ENCODE measurements at regions not wholly inside any gene's neighbourhood (a gene's known extent, or its start where the extent isn't known, plus 50 kb on each side); places are given as distances from the start of the nearest gene placed in this dataset.

GRCh38 chr2:45337481-45337880, 273.6 kb downstream of the SRBD1 start:
- Histone ChIP-seq H3K9me3 (ENCODE audit: control insufficient read depth, low read length) (no peaks in the 10 kb centered on the region), H3K27ac (ENCODE audit: low read depth, low read length, severe bottlenecking) (no peak overlapping the region), H3K4me1 (ENCODE audit: control insufficient read depth, insufficient read depth, low read length, poor library complexity, severe bottlenecking) (no peaks in the 10 kb centered on the region), H3K4me3 (ENCODE audit: extremely low read depth, insufficient read depth, low read length, poor library complexity, severe bottlenecking) (no peak overlapping the region), H3K36me3 (ENCODE audit: control insufficient read depth, insufficient read depth, low read length) (no peaks in the 10 kb centered on the region)
- 81 to 90% methylated on average over 3 of the region's 3 CpGs for WGBS, 2 experiments (ENCODE audit: insufficient coverage in 2 of 2)

GRCh38 chr2:45334205-45334604, 276.9 kb downstream of the SRBD1 start:
- WGBS, 2 experiments (ENCODE audit: insufficient coverage in 2 of 2) = 99 to 100% methylated on average over 8 to 14 of the region's 17 CpGs
- Histone ChIP-seq H3K27ac (ENCODE audit: low read depth, low read length, severe bottlenecking) (no peak overlapping the region), H3K4me3 (ENCODE audit: extremely low read depth, insufficient read depth, low read length, poor library complexity, severe bottlenecking) (no peak overlapping the region), H3K36me3 (ENCODE audit: control insufficient read depth, insufficient read depth, low read length) (no peaks in the 10 kb centered on the region), H3K9me3 (ENCODE audit: control insufficient read depth, low read length) (no peaks in the 10 kb centered on the region), H3K4me1 (ENCODE audit: control insufficient read depth, insufficient read depth, low read length, poor library complexity, severe bottlenecking) (peaks cover 4% of the 10 kb centered on the region)

- no peak overlapping the region for H3K4me3 ChIP-seq (ENCODE audit: extremely low read depth, insufficient read depth, low read length, poor library complexity, severe bottlenecking)
- H3K9me3 ChIP-seq (ENCODE audit: control insufficient read depth, low read length) = no peaks in the 10 kb centered on the region
- H3K36me3 ChIP-seq (ENCODE audit: control insufficient read depth, insufficient read depth, low read length) = no peaks in the 10 kb centered on the region
- WGBS, 2 experiments (ENCODE audit: insufficient coverage in 2 of 2) = 80 to 100% methylated on average over 1 of the region's 1 CpG
- H3K4me1 ChIP-seq (ENCODE audit: control insufficient read depth, insufficient read depth, low read length, poor library complexity, severe bottlenecking) = peaks cover 4% of the 10 kb centered on the region
- no peak overlapping the region for H3K27ac ChIP-seq (ENCODE audit: low read depth, low read length, severe bottlenecking)
Observed at GRCh38 chr2:45332567-45332966, 278.5 kb downstream of the SRBD1 start.

DNA sequence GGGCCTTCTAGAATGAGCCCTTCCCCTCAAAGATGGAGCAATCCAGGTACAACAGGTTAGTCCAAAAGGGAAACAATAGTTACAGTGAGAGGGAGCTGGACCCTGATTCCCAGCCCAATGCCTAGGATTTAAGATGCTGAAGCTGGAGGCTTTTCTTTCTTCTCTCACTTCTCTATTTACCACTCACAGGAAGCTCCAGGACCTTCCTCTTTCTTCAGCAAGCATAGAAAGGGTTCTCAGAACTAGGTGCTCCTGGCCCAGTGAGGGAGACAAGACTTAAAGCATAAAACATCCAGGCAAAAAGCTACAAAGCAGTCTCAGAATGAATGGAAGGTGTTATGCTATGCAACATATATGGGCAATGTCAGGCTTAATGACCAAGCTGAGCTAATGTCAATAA, 279.0 kb downstream of the SRBD1 start:
- Histone ChIP-seq H3K9me3 (ENCODE audit: control insufficient read depth, low read length) (no peaks in the 10 kb centered on the region), H3K27ac (ENCODE audit: low read depth, low read length, severe bottlenecking) (no peak overlapping the region), H3K4me3 (ENCODE audit: extremely low read depth, insufficient read depth, low read length, poor library complexity, severe bottlenecking) (no peak overlapping the region), H3K4me1 (ENCODE audit: control insufficient read depth, insufficient read depth, low read length, poor library complexity, severe bottlenecking) (peaks cover 4% of the 10 kb centered on the region), H3K36me3 (ENCODE audit: control insufficient read depth, insufficient read depth, low read length) (no peaks in the 10 kb centered on the region)

- Histone ChIP-seq H3K4me1 (ENCODE audit: control insufficient read depth, insufficient read depth, low read length, poor library complexity, severe bottlenecking) (peaks cover 4% of the 10 kb centered on the region), H3K9me3 (ENCODE audit: control insufficient read depth, low read length) (no peaks in the 10 kb centered on the region), H3K36me3 (ENCODE audit: control insufficient read depth, insufficient read depth, low read length) (no peaks in the 10 kb centered on the region), H3K27ac (ENCODE audit: low read depth, low read length, severe bottlenecking) (no peak overlapping the region), H3K4me3 (ENCODE audit: extremely low read depth, insufficient read depth, low read length, poor library complexity, severe bottlenecking) (no peak overlapping the region)
- WGBS, 2 experiments (ENCODE audit: insufficient coverage in 2 of 2) = 89 to 94% methylated on average over 4 to 7 of the region's 7 CpGs
Observed at GRCh38 chr2:45331410-45331786, 279.7 kb downstream of the SRBD1 start.

DNA sequence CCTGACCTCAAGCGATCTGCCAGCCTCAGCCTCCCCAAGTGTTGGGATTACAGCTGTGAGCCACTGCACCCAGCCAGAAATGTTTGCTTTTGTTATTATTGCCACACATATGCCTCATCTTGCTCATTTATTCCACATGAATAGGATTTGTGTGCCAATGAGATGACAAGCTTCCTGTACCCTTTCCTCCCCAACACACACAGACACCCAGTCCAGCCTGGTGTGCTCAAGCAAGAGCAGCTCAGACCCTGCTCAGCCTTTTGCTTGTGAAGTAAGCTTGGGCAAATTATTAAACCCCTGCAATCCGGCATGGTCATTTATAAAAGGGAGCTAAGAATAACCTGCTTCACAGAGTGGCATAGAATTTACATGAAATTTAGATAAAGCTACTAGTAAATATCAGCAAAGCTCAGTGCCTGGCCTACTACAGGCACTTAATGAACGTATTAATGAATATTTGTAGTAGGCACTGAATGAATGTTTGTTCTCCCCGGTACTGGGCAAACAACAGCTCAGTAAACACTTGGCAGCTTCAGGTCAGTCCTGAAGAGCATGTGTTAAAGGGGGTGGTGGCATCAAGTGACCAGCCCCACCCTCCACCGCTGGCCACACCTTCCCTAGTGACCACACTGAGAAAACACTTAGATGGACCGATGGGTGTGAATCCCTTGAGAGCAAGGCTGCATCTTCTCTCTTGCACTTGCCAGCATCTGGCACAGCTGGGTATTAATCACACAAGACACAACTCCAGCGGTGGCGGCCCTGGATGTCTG, 280.2 kb downstream of the SRBD1 start:
- no peaks in the 10 kb centered on the region for H3K36me3 ChIP-seq (ENCODE audit: control insufficient read depth, insufficient read depth, low read length)
- WGBS, 2 experiments (ENCODE audit: insufficient coverage in 2 of 2) = 87% methylated on average over 6 of the region's 8 CpGs
- H3K9me3 ChIP-seq (ENCODE audit: control insufficient read depth, low read length) = no peaks in the 10 kb centered on the region
- H3K27ac ChIP-seq (ENCODE audit: low read depth, low read length, severe bottlenecking) = no peak overlapping the region
- H3K4me1 ChIP-seq (ENCODE audit: control insufficient read depth, insufficient read depth, low read length, poor library complexity, severe bottlenecking) = peaks cover 4% of the 10 kb centered on the region
- no peak overlapping the region for H3K4me3 ChIP-seq (ENCODE audit: extremely low read depth, insufficient read depth, low read length, poor library complexity, severe bottlenecking)

GRCh38 chr2:45330108-45330507, 281.0 kb downstream of the SRBD1 start:
- H3K36me3 ChIP-seq (ENCODE audit: control insufficient read depth, insufficient read depth, low read length) = no peaks in the 10 kb centered on the region
- 92 to 98% methylated on average over 4 to 5 of the region's 5 CpGs for WGBS, 2 experiments (ENCODE audit: insufficient coverage in 2 of 2)
- H3K27ac ChIP-seq (ENCODE audit: low read depth, low read length, severe bottlenecking) = no peak overlapping the region
- H3K9me3 ChIP-seq (ENCODE audit: control insufficient read depth, low read length) = no peaks in the 10 kb centered on the region
- no peak overlapping the region for H3K4me3 ChIP-seq (ENCODE audit: extremely low read depth, insufficient read depth, low read length, poor library complexity, severe bottlenecking)
- peaks cover 4% of the 10 kb centered on the region for H3K4me1 ChIP-seq (ENCODE audit: control insufficient read depth, insufficient read depth, low read length, poor library complexity, severe bottlenecking)

DNA sequence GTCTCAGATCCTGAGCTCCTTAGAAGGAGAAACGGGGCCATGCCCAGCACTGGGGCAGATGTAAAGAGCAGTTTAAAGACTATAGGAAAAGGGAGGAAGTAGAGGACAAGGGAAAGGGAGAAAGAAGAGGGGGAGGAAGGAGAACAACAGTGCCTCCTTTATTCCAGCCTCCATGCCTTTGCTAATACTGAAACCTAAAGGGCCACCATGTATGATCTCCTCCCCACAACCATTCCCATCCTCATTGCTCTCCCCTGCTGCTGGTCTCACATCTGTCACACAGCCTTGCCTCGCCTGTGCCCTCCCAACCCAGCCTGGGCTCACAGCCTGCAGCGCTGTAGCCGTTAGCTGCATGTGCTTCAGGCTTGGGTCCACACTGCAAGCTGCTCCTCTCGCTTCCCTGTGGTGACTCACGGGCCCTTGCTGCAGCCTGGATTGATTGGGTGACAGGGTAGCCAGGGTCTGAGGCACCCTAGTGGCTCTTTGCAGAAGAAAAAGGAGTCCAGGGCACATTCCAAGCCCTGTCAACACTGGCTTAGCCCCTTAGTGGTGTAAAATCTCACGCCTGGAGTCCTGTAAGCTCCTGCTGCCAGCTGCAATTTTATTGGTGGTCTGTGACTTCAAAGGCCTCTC, 281.9 kb downstream of the SRBD1 start:
- H3K36me3 ChIP-seq (ENCODE audit: control insufficient read depth, insufficient read depth, low read length) = no peaks in the 10 kb centered on the region
- 61 to 69% methylated on average over 4 to 7 of the region's 7 CpGs for WGBS, 2 experiments (ENCODE audit: insufficient coverage in 2 of 2)
- no peak overlapping the region for H3K4me3 ChIP-seq (ENCODE audit: extremely low read depth, insufficient read depth, low read length, poor library complexity, severe bottlenecking)
- no peak overlapping the region for H3K27ac ChIP-seq (ENCODE audit: low read depth, low read length, severe bottlenecking)
- peaks cover 4% of the 10 kb centered on the region for H3K4me1 ChIP-seq (ENCODE audit: control insufficient read depth, insufficient read depth, low read length, poor library complexity, severe bottlenecking)
- H3K9me3 ChIP-seq (ENCODE audit: control insufficient read depth, low read length) = peaks cover 2% of the 10 kb centered on the region

- Histone ChIP-seq H3K4me3 (ENCODE audit: extremely low read depth, insufficient read depth, low read length, poor library complexity, severe bottlenecking) (no peak overlapping the region), H3K27ac (ENCODE audit: low read depth, low read length, severe bottlenecking) (no peak overlapping the region), H3K9me3 (ENCODE audit: control insufficient read depth, low read length) (peaks cover 6% of the 10 kb centered on the region), H3K4me1 (ENCODE audit: control insufficient read depth, insufficient read depth, low read length, poor library complexity, severe bottlenecking) (peaks cover 4% of the 10 kb centered on the region), H3K36me3 (ENCODE audit: control insufficient read depth, insufficient read depth, low read length) (no peaks in the 10 kb centered on the region)
- 95 to 100% methylated on average over 2 of the region's 3 CpGs for WGBS, 2 experiments (ENCODE audit: insufficient coverage in 2 of 2)
Observed at GRCh38 chr2:45328264-45328870, 282.7 kb downstream of the SRBD1 start.

- Histone ChIP-seq H3K9me3 (ENCODE audit: control insufficient read depth, low read length) (peaks cover 6% of the 10 kb centered on the region), H3K4me3 (ENCODE audit: extremely low read depth, insufficient read depth, low read length, poor library complexity, severe bottlenecking) (no peak overlapping the region), H3K36me3 (ENCODE audit: control insufficient read depth, insufficient read depth, low read length) (no peaks in the 10 kb centered on the region), H3K4me1 (ENCODE audit: control insufficient read depth, insufficient read depth, low read length, poor library complexity, severe bottlenecking) (no peaks in the 10 kb centered on the region), H3K27ac (ENCODE audit: low read depth, low read length, severe bottlenecking) (no peak overlapping the region)
- 90 to 96% methylated on average over 2 to 3 of the region's 3 CpGs for WGBS, 2 experiments (ENCODE audit: insufficient coverage in 2 of 2)
Observed at GRCh38 chr2:45323344-45323743, 287.7 kb downstream of the SRBD1 start.

GRCh38 chr2:45320956-45321355, 290.1 kb downstream of the SRBD1 start:
- no peak overlapping the region for H3K27ac ChIP-seq (ENCODE audit: low read depth, low read length, severe bottlenecking)
- WGBS, 2 experiments (ENCODE audit: insufficient coverage in 2 of 2) = 70% methylated on average over 2 of the region's 2 CpGs; no CpG with 5 or more reads in 1 of the 2 experiments
- no peaks in the 10 kb centered on the region for H3K36me3 ChIP-seq (ENCODE audit: control insufficient read depth, insufficient read depth, low read length)

More at GRCh38 chr2:45320956-45321355, 290.1 kb downstream of the SRBD1 start:
- no peak overlapping the region for H3K4me3 ChIP-seq (ENCODE audit: extremely low read depth, insufficient read depth, low read length, poor library complexity, severe bottlenecking)
- H3K4me1 ChIP-seq (ENCODE audit: control insufficient read depth, insufficient read depth, low read length, poor library complexity, severe bottlenecking) = peaks cover 7% of the 10 kb centered on the region
- H3K9me3 ChIP-seq (ENCODE audit: control insufficient read depth, low read length) = peaks cover 9% of the 10 kb centered on the region
